ENCODE measurements at regions not wholly inside any gene's neighbourhood (a gene's known extent, or its start where the extent isn't known, plus 50 kb on each side); places are given as distances from the start of the nearest gene placed in this dataset.
A peak's percentile ranks its signal among the peaks of the same experiment; 100 is the strongest.

GRCh38 chr2:60357996-60358395 lies 195.5 kb downstream of the BCL11A start:
- Mint-ChIP-seq H3K27me3 (no peaks in the 10 kb centered on the region), H3K27ac (peak overlapping the region; percentile 97), H3K4me1 (peaks cover 96% of the 10 kb centered on the region), H3K9me3 (ENCODE audit: insufficient read depth) (no peaks in the 10 kb centered on the region), H3K4me3 (peak overlapping the region; percentile 40)
- no peaks in the 10 kb centered on the region for H3K36me3 ChIP-seq (replicated peaks in 1 of 2; ENCODE audit: control extremely low read depth in 1 of 2, control insufficient read depth in 1 of 2, extremely low read depth in 1 of 2, insufficient read depth in 2 of 2, low read length in 1 of 2)
- no peak overlapping the region for H3K9ac ChIP-seq (ENCODE audit: low read length)
- peak overlapping the region; percentile 17 for H3K4me2 ChIP-seq (replicated peaks; ENCODE audit: low read depth, low read length, poor library complexity, severe bottlenecking)
- no peaks in the 10 kb centered on the region for H4K20me1 ChIP-seq (ENCODE audit: control insufficient read depth, insufficient read depth, low read length, poor library complexity, severe bottlenecking)
- ChIA-PET CTCF (interaction anchor here (0.8 to 1.8 kb wide), 6 partner anchors 8 to 470 kb away, joined by 3 to 5 read pairs (median 3); no protein-coding TSS in a partner anchor), POLR2A (interaction anchor here (0.9 kb wide), 1 partner anchor 9 kb away, joined by 3 read pairs; no protein-coding TSS in a partner anchor)
- WGBS (ENCODE audit: insufficient coverage), result 58% methylated on average over 3 of the region's 6 CpGs
- no peak overlapping the region for H2AFZ ChIP-seq (ENCODE audit: insufficient read depth, low read depth, low read length, poor library complexity, severe bottlenecking)
- ATAC-seq (ENCODE audit: low read depth), result no peak
- peaks cover 96 to 97% of the 10 kb centered on the region in 2 donors for H3K4me1 ChIP-seq (ENCODE audit: control insufficient read depth in 2 of 2, insufficient read depth in 2 of 2, low read length in 2 of 2)
- DNase-seq, result no peak
- peaks cover 0 to 5% (median 0%) of the 10 kb centered on the region in 3 donors for H3K9me3 ChIP-seq (ENCODE audit: control extremely low read depth in 1 of 3, control insufficient read depth in 2 of 3, insufficient read depth in 1 of 3, low read length in 2 of 3)
- intact Hi-C loops (cut with micrococcal nuclease), result loop anchor here (1.0 kb wide), 1 partner anchor 29 kb away; no protein-coding TSS in a partner anchor
- peaks cover 43% of the 10 kb centered on the region for H3K79me2 ChIP-seq (ENCODE audit: control insufficient read depth, insufficient read depth, low read length)
- H3K27me3 ChIP-seq (replicated peaks in 1 of 4; ENCODE audit: control extremely low read depth in 1 of 4, control insufficient read depth in 3 of 4, insufficient read depth in 4 of 4, low read length in 3 of 4), result no peaks in the 10 kb centered on the region
- TF ChIP-seq EZH2 (IDR thresholded peaks at IDR 0.05; ENCODE audit: borderline replicate concordance, insufficient read depth, low read depth, low read length, poor library complexity, severe bottlenecking) (no peak), CTCF (IDR thresholded peaks at IDR 0.05) (no peak)
- peak overlapping the region; percentile 95 for H3K27ac ChIP-seq (ENCODE audit: low read length in 2 of 2)
- peak overlapping the region in 1 of 5 experiments; percentile 19 for H3K4me3 ChIP-seq (ENCODE audit: control extremely low read depth in 1 of 5, extremely low read depth in 1 of 5, insufficient read depth in 1 of 5, low read depth in 2 of 5, low read length in 4 of 5)

- Histone ChIP-seq H3K36me3 (replicated peaks in 1 of 2; ENCODE audit: control extremely low read depth in 1 of 2, control insufficient read depth in 1 of 2, extremely low read depth in 1 of 2, insufficient read depth in 2 of 2, low read length in 1 of 2) (no peaks in the 10 kb centered on the region), H3K4me2 (replicated peaks; ENCODE audit: low read depth, low read length, poor library complexity, severe bottlenecking) (peak overlapping the region; percentile 75), H3K27me3 (replicated peaks in 1 of 4; ENCODE audit: control extremely low read depth in 1 of 4, control insufficient read depth in 3 of 4, insufficient read depth in 4 of 4, low read length in 3 of 4) (no peaks in the 10 kb centered on the region), H2AFZ (ENCODE audit: insufficient read depth, low read depth, low read length, poor library complexity, severe bottlenecking) (peak overlapping the region; percentile 61), H3K79me2 (ENCODE audit: control insufficient read depth, insufficient read depth, low read length) (peaks cover 27% of the 10 kb centered on the region), H3K9me3 (ENCODE audit: control extremely low read depth in 1 of 3, control insufficient read depth in 2 of 3, insufficient read depth in 1 of 3, low read length in 2 of 3) (peaks cover 0 to 1% (median 0%) of the 10 kb centered on the region in 3 donors), H3K9ac (ENCODE audit: low read length) (peak overlapping the region; percentile 51), H3K4me1 (ENCODE audit: control insufficient read depth in 2 of 2, insufficient read depth in 2 of 2, low read length in 2 of 2) (peaks cover 97% of the 10 kb centered on the region in 2 donors), H3K4me3 (ENCODE audit: control extremely low read depth in 1 of 5, extremely low read depth in 1 of 5, insufficient read depth in 1 of 5, low read depth in 2 of 5, low read length in 4 of 5) (peak overlapping the region in 3 of 5 experiments; percentile 14 to 47 (median 39)), H4K20me1 (ENCODE audit: control insufficient read depth, insufficient read depth, low read length, poor library complexity, severe bottlenecking) (no peaks in the 10 kb centered on the region), H3K27ac (ENCODE audit: low read length in 2 of 2) (peak overlapping the region; percentile 95)
- TF ChIP-seq CTCF (IDR thresholded peaks at IDR 0.05), result no peak
- no peak for TF ChIP-seq EZH2 (IDR thresholded peaks at IDR 0.05; ENCODE audit: borderline replicate concordance, insufficient read depth, low read depth, low read length, poor library complexity, severe bottlenecking)
- H3K4me1 Mint-ChIP-seq, result peaks cover 97% of the 10 kb centered on the region
- H3K27me3 Mint-ChIP-seq, result no peaks in the 10 kb centered on the region
- ChIA-PET CTCF (interaction anchor here (0.5 to 1.0 kb wide), 4 partner anchors 15 to 357 kb away, joined by 3 read pairs; no protein-coding TSS in a partner anchor), POLR2A (interaction anchor here (0.7 to 1.2 kb wide), 3 partner anchors 36 to 267 kb away, joined by 3 to 9 read pairs (median 6); no protein-coding TSS in a partner anchor)
- no peaks in the 10 kb centered on the region for H3K9me3 Mint-ChIP-seq (ENCODE audit: insufficient read depth)
- intact Hi-C loops (cut with micrococcal nuclease), result no loop called here
- H3K4me3 Mint-ChIP-seq, result peak overlapping the region; percentile 71
- WGBS (ENCODE audit: insufficient coverage), result 42% methylated on average over 5 of the region's 5 CpGs
- DNase-seq, result no peak
- peak overlapping the region; percentile 97 for H3K27ac Mint-ChIP-seq
- peak; percentile 9 for ATAC-seq (ENCODE audit: low read depth)
These were observed 197.1 kb downstream of the BCL11A start for GRCh38 chr2:60356346-60356745.
